Bronchial epithelial cell (primary cell): ENCODE measurements at regions not wholly inside any gene's neighbourhood (a gene's known extent, or its start where the extent isn't known, plus 50 kb on each side); places are given as distances from the start of the nearest gene placed in this dataset.
A peak's percentile ranks its signal among the peaks of the same experiment; 100 is the strongest.

Experiments used
- DNase-seq: peaks from one replicate; pipeline ENCODE4 v3.0.0-alpha.2; 2010; ENCODE audit warnings: low read depth
- FAIRE-seq: peaks from 2 replicates; lab custom pipeline; 2011; peaks lifted over from hg19 to GRCh38; lab: Jason Lieb, UNC
- H3K27me3 ChIP-seq: 2 replicates; pipeline ENCODE4 v1.5.1; 2011; ENCODE audit warnings: low read length; ENCODE audit not compliant: control insufficient read depth, insufficient read depth
- H3K36me3 ChIP-seq: 2 replicates; pipeline ENCODE4 v1.5.1; 2011; ENCODE audit warnings: low read length; ENCODE audit not compliant: control insufficient read depth, insufficient read depth
- H3K4me3 ChIP-seq: 2 replicates; pipeline ENCODE4 v1.5.1; 2011; ENCODE audit warnings: mild to moderate bottlenecking, low read depth, low read length, control low read depth
- CTCF ChIP-seq: IDR thresholded peaks from 2 replicates; pipeline ENCODE4 v1.5.1; 2011; ENCODE audit warnings: mild to moderate bottlenecking, moderate library complexity, low read length, control low read depth, inconsistent platforms; ENCODE audit not compliant: insufficient read depth, severe bottlenecking

GRCh38 chr9:81474125-81474524 lies 215.2 kb downstream of the TLE1 start:
- Histone ChIP-seq H3K4me3 (no peak overlapping the region), H3K27me3 (no peaks in the 10 kb centered on the region), H3K36me3 (no peaks in the 10 kb centered on the region)
- TF ChIP-seq CTCF: no peak
- FAIRE-seq: no peak
- peak; percentile 18 for DNase-seq

GRCh38 chr9:81473708-81474107 lies 215.6 kb downstream of the TLE1 start:
- Histone ChIP-seq H3K4me3 (no peak overlapping the region), H3K27me3 (no peaks in the 10 kb centered on the region), H3K36me3 (no peaks in the 10 kb centered on the region)
- no peak for DNase-seq
- TF ChIP-seq CTCF: no peak
- no peak for FAIRE-seq

- no peak for DNase-seq
- no peaks in the 10 kb centered on the region for H3K36me3 ChIP-seq
- H3K4me3 ChIP-seq: no peak overlapping the region
- no peaks in the 10 kb centered on the region for H3K27me3 ChIP-seq
- FAIRE-seq: no peak
- no peak for TF ChIP-seq CTCF
Measured at GRCh38 chr9:81473206-81473605, 216.1 kb downstream of the TLE1 start.

GRCh38 chr9:81472701-81473100 lies 216.6 kb downstream of the TLE1 start:
- Histone ChIP-seq H3K4me3 (no peak overlapping the region), H3K36me3 (no peaks in the 10 kb centered on the region), H3K27me3 (no peaks in the 10 kb centered on the region)
- no peak for TF ChIP-seq CTCF
- no peak for DNase-seq
- FAIRE-seq: no peak

GRCh38 chr9:81470864-81471263 lies 218.5 kb downstream of the TLE1 start:
- Histone ChIP-seq H3K27me3 (no peaks in the 10 kb centered on the region), H3K36me3 (no peaks in the 10 kb centered on the region), H3K4me3 (no peak overlapping the region)
- TF ChIP-seq CTCF: no peak
- no peak for FAIRE-seq
- DNase-seq: no peak

- no peaks in the 10 kb centered on the region for H3K27me3 ChIP-seq
- no peak for TF ChIP-seq CTCF
- H3K36me3 ChIP-seq: no peaks in the 10 kb centered on the region
- no peak for DNase-seq
- H3K4me3 ChIP-seq: no peak overlapping the region
- FAIRE-seq: no peak
Measured at GRCh38 chr9:81468084-81468595, 221.2 kb downstream of the TLE1 start.
